ENCODE measurements at regions not wholly inside any gene's neighbourhood (a gene's known extent, or its start where the extent isn't known, plus 50 kb on each side); places are given as distances from the start of the nearest gene placed in this dataset.

DNA sequence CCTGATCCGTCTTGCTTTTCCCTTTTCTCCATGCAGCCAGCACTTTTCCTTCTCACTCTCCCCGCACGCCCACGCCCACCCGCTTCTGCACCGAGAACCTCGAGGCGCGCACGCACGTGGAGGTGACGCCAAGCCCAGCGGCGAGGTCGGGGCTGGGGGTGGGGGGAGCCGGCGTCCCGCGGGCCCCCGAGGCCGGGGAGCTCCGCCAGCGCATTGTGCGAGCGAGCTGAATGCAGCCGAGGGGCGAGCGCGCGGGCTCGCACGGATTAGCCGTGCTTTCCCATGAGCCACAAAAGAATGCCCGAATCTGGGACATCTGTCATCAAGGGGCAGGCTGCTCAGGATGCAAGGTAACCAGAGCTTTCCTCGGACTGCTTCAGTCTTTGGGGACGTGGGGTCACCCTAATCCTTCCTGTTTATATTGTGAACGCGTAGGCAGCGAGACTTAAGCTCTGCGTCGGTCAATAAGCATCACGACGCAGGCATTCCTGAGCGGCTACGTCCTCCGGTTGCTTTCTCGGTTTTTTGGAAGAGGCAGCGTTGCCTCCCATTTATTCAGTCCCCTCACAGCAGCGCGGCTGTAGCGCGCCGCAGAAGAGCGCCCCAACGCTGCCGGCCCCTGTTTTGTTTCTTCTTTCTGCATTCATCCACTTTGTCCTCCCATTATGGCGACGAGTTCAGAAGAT lies 67.3 kb upstream of the AKT3 start:
- FAIRE-seq (no peak), DNase-seq (ENCODE audit: low read depth) (peak; percentile 55)
- no peaks in the 10 kb centered on the region for H3K36me3 ChIP-seq (ENCODE audit: control insufficient read depth, insufficient read depth, low read length)
- TF ChIP-seq, protein P1, sequence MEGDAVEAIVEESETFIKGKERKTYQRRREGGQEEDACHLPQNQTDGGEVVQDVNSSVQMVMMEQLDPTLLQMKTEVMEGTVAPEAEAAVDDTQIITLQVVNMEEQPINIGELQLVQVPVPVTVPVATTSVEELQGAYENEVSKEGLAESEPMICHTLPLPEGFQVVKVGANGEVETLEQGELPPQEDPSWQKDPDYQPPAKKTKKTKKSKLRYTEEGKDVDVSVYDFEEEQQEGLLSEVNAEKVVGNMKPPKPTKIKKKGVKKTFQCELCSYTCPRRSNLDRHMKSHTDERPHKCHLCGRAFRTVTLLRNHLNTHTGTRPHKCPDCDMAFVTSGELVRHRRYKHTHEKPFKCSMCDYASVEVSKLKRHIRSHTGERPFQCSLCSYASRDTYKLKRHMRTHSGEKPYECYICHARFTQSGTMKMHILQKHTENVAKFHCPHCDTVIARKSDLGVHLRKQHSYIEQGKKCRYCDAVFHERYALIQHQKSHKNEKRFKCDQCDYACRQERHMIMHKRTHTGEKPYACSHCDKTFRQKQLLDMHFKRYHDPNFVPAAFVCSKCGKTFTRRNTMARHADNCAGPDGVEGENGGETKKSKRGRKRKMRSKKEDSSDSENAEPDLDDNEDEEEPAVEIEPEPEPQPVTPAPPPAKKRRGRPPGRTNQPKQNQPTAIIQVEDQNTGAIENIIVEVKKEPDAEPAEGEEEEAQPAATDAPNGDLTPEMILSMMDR (IDR thresholded peaks at IDR 0.05; ENCODE audit: insufficient read depth, low read length, severe bottlenecking), result no peak
- no peaks in the 10 kb centered on the region for H3K27me3 ChIP-seq (ENCODE audit: control insufficient read depth, insufficient read depth, low read length)
- peak overlapping the region; percentile 19 for H3K4me3 ChIP-seq (ENCODE audit: low read depth, low read length)

DNA sequence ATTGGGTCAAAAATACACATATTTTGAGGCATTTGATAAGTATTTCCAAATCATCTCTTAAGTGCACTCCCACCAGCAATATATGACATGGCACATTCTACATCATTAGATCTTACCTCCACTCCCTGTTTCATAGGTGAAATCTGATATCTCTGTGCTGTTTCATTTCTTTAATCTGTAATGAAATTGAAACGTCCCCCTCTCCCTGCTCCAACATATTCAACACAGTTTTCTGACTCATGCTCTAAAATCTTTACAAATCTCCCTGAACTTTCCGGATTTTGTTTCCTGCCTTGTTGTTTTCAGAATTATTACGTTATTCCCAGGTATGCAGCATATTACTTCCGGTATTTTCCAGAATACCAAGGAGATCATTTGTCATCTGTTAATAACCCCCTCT lies 66.1 kb upstream of the AKT3 start:
- Histone ChIP-seq H3K36me3 (ENCODE audit: control insufficient read depth, insufficient read depth, low read length) (no peaks in the 10 kb centered on the region), H3K4me3 (ENCODE audit: low read depth, low read length) (no peak overlapping the region), H3K27me3 (ENCODE audit: control insufficient read depth, insufficient read depth, low read length) (no peaks in the 10 kb centered on the region)
- peak; percentile 30 for DNase-seq (ENCODE audit: low read depth)
- TF ChIP-seq, protein P1 (IDR thresholded peaks at IDR 0.05; ENCODE audit: insufficient read depth, low read length, severe bottlenecking), result no peak
- no peak for FAIRE-seq

DNA sequence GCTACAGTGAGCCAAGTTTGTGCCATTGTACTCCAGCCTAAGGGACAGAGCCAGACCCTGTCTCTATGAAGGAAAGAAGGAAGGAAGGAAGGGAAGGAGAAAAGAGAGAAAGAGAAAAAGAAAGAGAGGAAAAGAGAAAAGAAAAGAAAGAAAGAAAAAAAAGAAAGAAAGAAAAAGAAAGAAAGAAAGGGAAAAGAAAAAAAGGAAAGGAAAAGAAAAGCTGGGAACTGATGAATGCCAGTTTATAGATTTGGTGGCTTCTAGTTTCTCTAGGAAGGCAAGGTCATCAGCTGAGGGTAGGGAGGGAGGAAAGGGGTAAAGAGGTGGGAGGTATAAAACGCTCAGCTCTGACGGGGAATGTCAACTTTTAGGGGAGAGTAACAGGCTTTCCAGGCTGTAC lies 62.3 kb upstream of the AKT3 start:
- FAIRE-seq, result no peak
- no peak for DNase-seq (ENCODE audit: low read depth)

DNA sequence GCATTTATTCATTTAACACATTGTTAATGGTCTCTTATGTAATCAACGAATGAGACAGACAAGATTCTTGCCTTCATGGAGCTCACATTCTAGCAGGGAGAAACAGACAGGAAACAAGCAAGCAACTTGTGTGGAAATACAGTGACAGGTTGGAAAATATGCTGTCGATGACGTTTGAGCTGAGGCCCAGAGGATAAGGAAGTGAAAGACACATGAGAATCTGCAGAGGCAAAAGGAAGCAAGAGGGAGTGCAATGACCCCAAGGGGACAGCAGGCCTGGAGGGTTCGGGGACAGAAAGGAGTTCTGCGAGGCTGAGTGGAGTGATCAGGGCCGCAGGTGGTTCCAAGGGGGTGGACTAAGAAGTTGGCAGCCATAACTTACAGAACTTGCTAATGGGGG lies 60.6 kb upstream of the AKT3 start:
- Histone ChIP-seq H3K36me3 (ENCODE audit: control insufficient read depth, insufficient read depth, low read length) (no peaks in the 10 kb centered on the region), H3K27me3 (ENCODE audit: control insufficient read depth, insufficient read depth, low read length) (no peaks in the 10 kb centered on the region), H3K4me3 (ENCODE audit: low read depth, low read length) (no peak overlapping the region)
- no peak for DNase-seq (ENCODE audit: low read depth)
- TF ChIP-seq, protein P1 (IDR thresholded peaks at IDR 0.05; ENCODE audit: insufficient read depth, low read length, severe bottlenecking), result no peak
- no peak for FAIRE-seq

More for the DNA sequence above, 62.3 kb upstream of the AKT3 start:
- TF ChIP-seq, protein P1 (IDR thresholded peaks at IDR 0.05; ENCODE audit: insufficient read depth, low read length, severe bottlenecking), result no peak
- Histone ChIP-seq H3K27me3 (ENCODE audit: control insufficient read depth, insufficient read depth, low read length) (no peaks in the 10 kb centered on the region), H3K36me3 (ENCODE audit: control insufficient read depth, insufficient read depth, low read length) (no peaks in the 10 kb centered on the region), H3K4me3 (ENCODE audit: low read depth, low read length) (no peak overlapping the region)

DNA sequence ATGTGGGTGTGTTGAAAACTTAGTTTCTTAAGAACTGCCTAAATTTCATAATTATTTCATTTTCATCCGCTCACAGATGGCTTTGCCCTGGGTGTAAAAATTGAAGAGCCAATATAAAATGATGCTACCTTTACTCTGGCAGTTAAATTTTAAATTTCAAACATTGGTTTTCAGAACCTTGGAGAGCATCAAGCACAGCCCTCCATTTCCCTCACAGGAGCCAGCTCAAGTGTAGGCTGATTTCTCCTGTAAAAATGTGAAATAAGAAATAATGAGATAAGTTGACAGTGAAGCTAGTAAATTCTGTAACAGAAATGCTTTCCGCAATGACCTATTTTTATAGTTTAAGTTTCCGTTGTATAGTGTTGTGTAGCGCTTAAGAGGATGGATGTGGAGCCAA lies 53.9 kb upstream of the AKT3 start:
- DNase-seq (ENCODE audit: low read depth), result peak; percentile 7
- FAIRE-seq, result no peak
- TF ChIP-seq, protein P1 (IDR thresholded peaks at IDR 0.05; ENCODE audit: insufficient read depth, low read length, severe bottlenecking), result no peak
- Histone ChIP-seq H3K4me3 (ENCODE audit: low read depth, low read length) (no peak overlapping the region), H3K27me3 (ENCODE audit: control insufficient read depth, insufficient read depth, low read length) (no peaks in the 10 kb centered on the region), H3K36me3 (ENCODE audit: control insufficient read depth, insufficient read depth, low read length) (no peaks in the 10 kb centered on the region)

DNA sequence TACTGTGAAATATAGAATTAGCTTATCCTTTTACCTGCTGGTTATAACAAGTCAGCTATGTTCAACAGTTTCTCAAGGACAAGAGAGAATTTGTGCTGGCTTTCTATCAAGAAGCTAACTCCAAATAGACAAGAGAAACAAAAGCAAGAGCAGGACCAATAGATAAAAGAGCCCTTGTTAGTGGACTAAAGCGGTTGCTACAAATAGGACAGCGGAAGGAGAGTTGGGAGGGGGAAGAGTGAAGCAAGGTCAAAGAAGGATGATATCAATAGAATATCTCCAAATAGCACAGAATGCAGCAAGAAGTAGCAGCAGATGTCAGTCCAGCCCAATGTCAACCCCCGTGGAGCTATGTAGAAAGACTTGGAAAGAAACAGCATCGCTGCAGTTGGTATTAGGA lies 53.0 kb upstream of the AKT3 start:
- Histone ChIP-seq H3K27me3 (ENCODE audit: control insufficient read depth, insufficient read depth, low read length) (no peaks in the 10 kb centered on the region), H3K36me3 (ENCODE audit: control insufficient read depth, insufficient read depth, low read length) (no peaks in the 10 kb centered on the region), H3K4me3 (ENCODE audit: low read depth, low read length) (no peak overlapping the region)
- TF ChIP-seq, protein P1 (IDR thresholded peaks at IDR 0.05; ENCODE audit: insufficient read depth, low read length, severe bottlenecking), result no peak
- no peak for DNase-seq (ENCODE audit: low read depth)
- FAIRE-seq, result no peak
